Esophagus squamous epithelium (tissue), 4 donors: ENCODE measurements at regions not wholly inside any gene's neighbourhood (a gene's known extent, or its start where the extent isn't known, plus 50 kb on each side); places are given as distances from the start of the nearest gene placed in this dataset.

Experiments used
- POLR2A ChIP-seq, 4 donors: fragments of 450-650 bp; IDR thresholded peaks; one replicate each; pipeline ENCODE4 v1.6.1; 2017; ENCODE audit warnings: antibody characterized with exemption in 4 of 4, mild to moderate bottlenecking in 4 of 4, moderate library complexity in 3 of 4
- TF ChIP-seq, protein P1 (sequence below), 6 experiments: fragments of 450-650 bp in 4 of 6; fragments of 200-600 bp in 2 of 6; sonication (generic) in 2 of 6; IDR thresholded peaks; one replicate each; pipeline ENCODE4 v1.5.1; 2016 to 2019; ENCODE audit warnings: antibody characterized with exemption in 6 of 6, mild to moderate bottlenecking in 4 of 6, moderate library complexity in 4 of 6

DNA sequence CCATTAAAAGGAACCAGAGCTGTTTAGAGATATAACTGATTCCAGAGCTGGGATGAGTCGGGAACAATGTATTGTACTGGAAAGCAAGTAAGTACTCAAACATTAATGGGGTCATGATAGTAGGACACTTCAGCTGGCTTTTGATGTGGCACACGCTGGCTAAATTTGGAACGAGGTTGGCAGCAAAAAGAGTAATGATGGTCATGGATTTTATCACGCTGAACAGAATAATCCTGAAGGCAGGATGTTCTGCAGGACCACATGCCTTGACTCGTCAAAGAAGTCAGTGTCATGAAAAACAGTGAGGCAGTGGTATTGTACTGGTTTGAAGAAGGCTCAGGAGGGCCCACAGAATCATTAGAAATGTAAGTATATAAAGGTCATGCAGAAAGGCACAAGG is 220.3 kb downstream of the SNX13 start:
- TF ChIP-seq, protein P1, sequence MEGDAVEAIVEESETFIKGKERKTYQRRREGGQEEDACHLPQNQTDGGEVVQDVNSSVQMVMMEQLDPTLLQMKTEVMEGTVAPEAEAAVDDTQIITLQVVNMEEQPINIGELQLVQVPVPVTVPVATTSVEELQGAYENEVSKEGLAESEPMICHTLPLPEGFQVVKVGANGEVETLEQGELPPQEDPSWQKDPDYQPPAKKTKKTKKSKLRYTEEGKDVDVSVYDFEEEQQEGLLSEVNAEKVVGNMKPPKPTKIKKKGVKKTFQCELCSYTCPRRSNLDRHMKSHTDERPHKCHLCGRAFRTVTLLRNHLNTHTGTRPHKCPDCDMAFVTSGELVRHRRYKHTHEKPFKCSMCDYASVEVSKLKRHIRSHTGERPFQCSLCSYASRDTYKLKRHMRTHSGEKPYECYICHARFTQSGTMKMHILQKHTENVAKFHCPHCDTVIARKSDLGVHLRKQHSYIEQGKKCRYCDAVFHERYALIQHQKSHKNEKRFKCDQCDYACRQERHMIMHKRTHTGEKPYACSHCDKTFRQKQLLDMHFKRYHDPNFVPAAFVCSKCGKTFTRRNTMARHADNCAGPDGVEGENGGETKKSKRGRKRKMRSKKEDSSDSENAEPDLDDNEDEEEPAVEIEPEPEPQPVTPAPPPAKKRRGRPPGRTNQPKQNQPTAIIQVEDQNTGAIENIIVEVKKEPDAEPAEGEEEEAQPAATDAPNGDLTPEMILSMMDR (IDR thresholded peaks at IDR 0.05), result no peak
- no peak for TF ChIP-seq POLR2A (IDR thresholded peaks at IDR 0.05)
